ENCODE measurements at regions not wholly inside any gene's neighbourhood (a gene's known extent, or its start where the extent isn't known, plus 50 kb on each side); places are given as distances from the start of the nearest gene placed in this dataset.

- H3K9me1 ChIP-seq (ENCODE audit: control insufficient read depth, extremely low read depth, insufficient read depth, low read length), result no peaks in the 10 kb centered on the region
- H3K4me3 ChIP-seq (ENCODE audit: control insufficient read depth in 2 of 3, extremely low read depth in 1 of 3, insufficient read depth in 2 of 3, low read depth in 1 of 3, low read length in 3 of 3), result no peak overlapping the region
- H3K4me1 ChIP-seq (ENCODE audit: control insufficient read depth, extremely low read depth, insufficient read depth, low read length), result no peaks in the 10 kb centered on the region
- TF ChIP-seq EZH2 (IDR thresholded peaks at IDR 0.05; ENCODE audit: low read length), result no peak
- TF ChIP-seq, protein P1, sequence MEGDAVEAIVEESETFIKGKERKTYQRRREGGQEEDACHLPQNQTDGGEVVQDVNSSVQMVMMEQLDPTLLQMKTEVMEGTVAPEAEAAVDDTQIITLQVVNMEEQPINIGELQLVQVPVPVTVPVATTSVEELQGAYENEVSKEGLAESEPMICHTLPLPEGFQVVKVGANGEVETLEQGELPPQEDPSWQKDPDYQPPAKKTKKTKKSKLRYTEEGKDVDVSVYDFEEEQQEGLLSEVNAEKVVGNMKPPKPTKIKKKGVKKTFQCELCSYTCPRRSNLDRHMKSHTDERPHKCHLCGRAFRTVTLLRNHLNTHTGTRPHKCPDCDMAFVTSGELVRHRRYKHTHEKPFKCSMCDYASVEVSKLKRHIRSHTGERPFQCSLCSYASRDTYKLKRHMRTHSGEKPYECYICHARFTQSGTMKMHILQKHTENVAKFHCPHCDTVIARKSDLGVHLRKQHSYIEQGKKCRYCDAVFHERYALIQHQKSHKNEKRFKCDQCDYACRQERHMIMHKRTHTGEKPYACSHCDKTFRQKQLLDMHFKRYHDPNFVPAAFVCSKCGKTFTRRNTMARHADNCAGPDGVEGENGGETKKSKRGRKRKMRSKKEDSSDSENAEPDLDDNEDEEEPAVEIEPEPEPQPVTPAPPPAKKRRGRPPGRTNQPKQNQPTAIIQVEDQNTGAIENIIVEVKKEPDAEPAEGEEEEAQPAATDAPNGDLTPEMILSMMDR (optimal IDR thresholded peaks at IDR 0.05 in 1 of 3, IDR thresholded peaks at IDR 0.05 in 1 of 3, conservative IDR thresholded peaks at IDR 0.05 in 1 of 3; ENCODE audit: extremely low read depth in 1 of 3, insufficient read depth in 2 of 3, low read length in 3 of 3), result no peak
- no peak overlapping the region for H3K4me2 ChIP-seq (ENCODE audit: control insufficient read depth, extremely low read depth, insufficient read depth, low read depth, low read length)
- no peaks in the 10 kb centered on the region for H3K79me2 ChIP-seq (ENCODE audit: control insufficient read depth, insufficient read depth, low read length)
- DNase-seq (ENCODE audit: low read depth, low spot score) (no peak), FAIRE-seq (no peak)
- H3K36me3 ChIP-seq (ENCODE audit: control insufficient read depth in 2 of 2, extremely low read depth in 1 of 2, insufficient read depth in 2 of 2, low read length in 2 of 2), result no peaks in the 10 kb centered on the region
- no peak overlapping the region for H2AFZ ChIP-seq (ENCODE audit: control insufficient read depth, low read length)
- H3K27ac ChIP-seq (ENCODE audit: control insufficient read depth, insufficient read depth, low read length), result no peak overlapping the region
- no peak overlapping the region for H3K9ac ChIP-seq (ENCODE audit: control insufficient read depth, extremely low read depth, insufficient read depth, low read length)
- no peaks in the 10 kb centered on the region for H3K27me3 ChIP-seq (ENCODE audit: control insufficient read depth, extremely low read depth, insufficient read depth, low read length)
- dilution Hi-C loops (cut with MboI; ENCODE audit: extremely low pct_ligation_motif_present, low sequenced_read_pairs), result no loop called here
- H4K20me1 ChIP-seq (ENCODE audit: control insufficient read depth, extremely low read depth, insufficient read depth, low read length), result no peaks in the 10 kb centered on the region
- H3K9me3 ChIP-seq (ENCODE audit: control insufficient read depth, low read depth, low read length), result no peaks in the 10 kb centered on the region
Measured at GRCh38 chr10:83632701-83633100, 506.6 kb upstream of the GHITM start.

GRCh38 chr10:83633547-83633946 lies 505.8 kb upstream of the GHITM start:
- FAIRE-seq, result no peak
- no peak for DNase-seq (ENCODE audit: low read depth, low spot score)
- no peak for TF ChIP-seq EZH2 (IDR thresholded peaks at IDR 0.05; ENCODE audit: low read length)
- TF ChIP-seq, protein P1 (optimal IDR thresholded peaks at IDR 0.05 in 1 of 3, IDR thresholded peaks at IDR 0.05 in 1 of 3, conservative IDR thresholded peaks at IDR 0.05 in 1 of 3; ENCODE audit: extremely low read depth in 1 of 3, insufficient read depth in 2 of 3, low read length in 3 of 3), result no peak
- Histone ChIP-seq H3K4me1 (ENCODE audit: control insufficient read depth, extremely low read depth, insufficient read depth, low read length) (no peaks in the 10 kb centered on the region), H3K4me3 (ENCODE audit: control insufficient read depth in 2 of 3, extremely low read depth in 1 of 3, insufficient read depth in 2 of 3, low read depth in 1 of 3, low read length in 3 of 3) (no peak overlapping the region), H3K79me2 (ENCODE audit: control insufficient read depth, insufficient read depth, low read length) (no peaks in the 10 kb centered on the region), H3K4me2 (ENCODE audit: control insufficient read depth, extremely low read depth, insufficient read depth, low read depth, low read length) (no peak overlapping the region), H3K36me3 (ENCODE audit: control insufficient read depth in 2 of 2, extremely low read depth in 1 of 2, insufficient read depth in 2 of 2, low read length in 2 of 2) (no peaks in the 10 kb centered on the region), H4K20me1 (ENCODE audit: control insufficient read depth, extremely low read depth, insufficient read depth, low read length) (no peaks in the 10 kb centered on the region), H3K9me3 (ENCODE audit: control insufficient read depth, low read depth, low read length) (no peaks in the 10 kb centered on the region), H3K27ac (ENCODE audit: control insufficient read depth, insufficient read depth, low read length) (no peak overlapping the region), H3K9me1 (ENCODE audit: control insufficient read depth, extremely low read depth, insufficient read depth, low read length) (no peaks in the 10 kb centered on the region), H3K27me3 (ENCODE audit: control insufficient read depth, extremely low read depth, insufficient read depth, low read length) (no peaks in the 10 kb centered on the region), H3K9ac (ENCODE audit: control insufficient read depth, extremely low read depth, insufficient read depth, low read length) (no peak overlapping the region), H2AFZ (ENCODE audit: control insufficient read depth, low read length) (no peak overlapping the region)
- dilution Hi-C loops (cut with MboI; ENCODE audit: extremely low pct_ligation_motif_present, low sequenced_read_pairs), result no loop called here

Data from keratinocyte (primary cell).